Epithelial cell of esophagus (primary cell): ENCODE measurements at regions not wholly inside any gene's neighbourhood (a gene's known extent, or its start where the extent isn't known, plus 50 kb on each side); places are given as distances from the start of the nearest gene placed in this dataset.

Source experiments
- DNase-seq: peaks from one replicate; pipeline ENCODE4 v3.0.0; 2010; ENCODE audit warnings: low read depth
- H3K4me3 ChIP-seq: 2 replicates; pipeline ENCODE4 v1.5.1; 2011; ENCODE audit warnings: mild to moderate bottlenecking, low read length, control low read depth
- CTCF ChIP-seq: IDR thresholded peaks from 2 replicates; pipeline ENCODE4 v1.5.1; 2011; ENCODE audit warnings: low read depth, mild to moderate bottlenecking, low read length, control low read depth, inconsistent platforms; ENCODE audit not compliant: insufficient read depth; ENCODE audit errors: missing control alignments

GRCh38 chrX:1911401-1912128 is 296.7 kb downstream of the ASMT start:
- TF ChIP-seq CTCF: no peak
- no peak for DNase-seq
- no peak overlapping the region for H3K4me3 ChIP-seq

GRCh38 chrX:1912193-1912592 is 297.3 kb downstream of the ASMT start:
- DNase-seq: no peak
- H3K4me3 ChIP-seq: no peak overlapping the region
- no peak for TF ChIP-seq CTCF

- H3K4me3 ChIP-seq: no peak overlapping the region
- TF ChIP-seq CTCF: no peak
- DNase-seq: no peak
Observed at GRCh38 chrX:1914606-1915365, 299.9 kb downstream of the ASMT start.

GRCh38 chrX:1918780-1919179 is 303.9 kb downstream of the ASMT start:
- no peak for DNase-seq

GRCh38 chrX:1925053-1925481 is 310.2 kb downstream of the ASMT start:
- H3K4me3 ChIP-seq: no peak overlapping the region
- no peak for TF ChIP-seq CTCF
- DNase-seq: no peak

More at GRCh38 chrX:1918780-1919179, 303.9 kb downstream of the ASMT start:
- TF ChIP-seq CTCF: no peak
- H3K4me3 ChIP-seq: no peak overlapping the region

- no peak overlapping the region for H3K4me3 ChIP-seq
- no peak for DNase-seq
- no peak for TF ChIP-seq CTCF
Observed at GRCh38 chrX:1928805-1929204, 313.9 kb downstream of the ASMT start.
